Lung microvascular endothelial cell (primary cell): ENCODE measurements at regions not wholly inside any gene's neighbourhood (a gene's known extent, or its start where the extent isn't known, plus 50 kb on each side); places are given as distances from the start of the nearest gene placed in this dataset.
"Not testable (repeated sequence)": the region's sequence is repeated elsewhere in the genome, so short reads cannot be mapped to it uniquely, and the experiment has no call there.

Source experiments
- DNase-seq, 2 donors: peaks; one replicate each; pipeline versions ENCODE4 v3.0.0 to v3.0.0-alpha.2; 2010; ENCODE audit warnings: low read depth in 2 of 2

DNA sequence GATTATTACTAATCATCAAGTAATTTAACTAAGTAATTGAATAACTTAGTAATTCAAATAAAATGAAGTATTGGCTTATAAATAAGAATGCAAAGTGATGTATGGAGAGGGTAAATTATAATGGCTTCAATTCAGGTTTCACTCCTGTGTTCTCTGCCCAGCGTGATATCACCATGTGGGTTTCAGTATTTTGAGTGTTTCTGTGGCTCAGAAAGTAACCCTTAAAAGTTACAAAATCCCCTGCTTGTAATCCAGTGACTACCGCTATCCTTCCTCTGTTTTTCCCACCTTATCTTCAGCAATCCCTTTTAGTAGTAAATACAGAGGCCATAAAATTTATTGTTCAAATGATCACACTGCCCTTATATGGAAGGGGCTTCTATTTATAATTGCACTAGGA lies 316.4 kb upstream of the CFAP20DC start:
- no peak for DNase-seq

- DNase-seq: no peak
Measured at GRCh38 chr3:59364496-59364895, 314.7 kb upstream of the CFAP20DC start.

- not testable (repeated sequence) for DNase-seq
Measured at GRCh38 chr3:59360312-59360711, 310.5 kb upstream of the CFAP20DC start.

GRCh38 chr3:59341459-59341858 lies 291.6 kb upstream of the CFAP20DC start:
- DNase-seq: no peak

DNA sequence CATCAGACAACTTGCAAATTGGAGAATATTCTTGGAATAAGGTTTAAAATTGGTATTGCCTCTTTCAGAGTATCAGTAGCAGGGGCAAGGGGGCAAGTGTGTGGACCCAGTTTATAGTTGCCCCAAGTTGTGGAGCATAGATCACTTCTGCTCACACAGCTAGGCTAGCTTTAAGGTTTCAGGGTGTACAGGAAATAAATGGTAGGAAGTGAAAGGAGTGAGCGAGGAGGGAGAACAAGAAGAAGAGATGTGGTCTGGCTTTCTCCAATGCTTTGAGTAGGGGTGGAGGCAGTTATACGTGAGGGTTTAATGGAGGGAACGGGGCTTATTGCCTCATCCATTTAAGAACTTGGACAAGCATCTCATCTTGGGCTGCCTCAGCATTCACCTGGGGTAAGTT lies 290.0 kb upstream of the CFAP20DC start:
- no peak for DNase-seq

GRCh38 chr3:59338934-59339333 lies 289.1 kb upstream of the CFAP20DC start:
- no peak for DNase-seq

- no peak for DNase-seq
Measured at GRCh38 chr3:59335338-59335737, 285.5 kb upstream of the CFAP20DC start.

GRCh38 chr3:59334585-59334984 lies 284.8 kb upstream of the CFAP20DC start:
- DNase-seq: no peak

- DNase-seq: peak in 1 of 2 donors; percentile 10
Measured at GRCh38 chr3:59327376-59327808, 277.6 kb upstream of the CFAP20DC start.

DNA sequence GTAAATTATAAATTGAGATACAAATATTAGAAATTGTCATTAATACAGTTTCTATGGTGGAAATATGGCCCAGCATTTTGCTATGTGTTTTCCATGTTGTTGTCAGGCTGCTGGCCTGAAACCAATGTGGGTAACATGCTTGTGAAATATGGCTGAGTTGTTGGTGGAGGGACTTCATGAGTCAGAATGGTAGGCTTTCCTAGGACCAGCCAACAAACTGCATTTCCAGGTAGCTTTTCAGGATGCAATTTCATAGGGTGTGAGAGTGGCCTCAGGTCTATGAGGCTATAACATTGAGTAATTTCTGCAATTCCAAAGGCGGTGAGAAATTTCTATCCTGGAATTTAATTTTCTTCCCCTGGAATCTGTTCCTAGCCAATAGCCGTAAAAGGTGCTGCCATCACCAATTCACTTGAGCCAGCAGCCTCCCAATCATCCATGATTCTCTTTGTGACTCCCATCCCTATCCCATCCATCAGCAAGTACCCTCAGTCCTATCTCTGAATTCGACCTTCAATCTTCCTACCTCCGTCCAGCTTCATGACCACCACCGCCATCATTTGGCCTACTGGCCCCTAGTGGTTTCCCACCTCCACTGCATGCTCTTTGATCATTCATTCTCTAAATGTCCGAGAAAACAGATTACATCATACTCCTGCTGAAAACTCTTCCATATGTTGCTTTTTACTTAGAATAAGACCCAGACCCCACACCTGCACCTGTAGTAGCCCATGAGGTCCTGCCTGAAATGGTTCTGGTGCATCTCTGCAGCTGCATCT lies 276.6 kb upstream of the CFAP20DC start:
- no peak for DNase-seq

- DNase-seq: no peak
Measured at GRCh38 chr3:59321881-59322540, 272.2 kb upstream of the CFAP20DC start.

GRCh38 chr3:59320080-59320479 lies 270.3 kb upstream of the CFAP20DC start:
- no peak for DNase-seq

- DNase-seq: no peak
Measured at GRCh38 chr3:59319442-59319841, 269.6 kb upstream of the CFAP20DC start.

DNA sequence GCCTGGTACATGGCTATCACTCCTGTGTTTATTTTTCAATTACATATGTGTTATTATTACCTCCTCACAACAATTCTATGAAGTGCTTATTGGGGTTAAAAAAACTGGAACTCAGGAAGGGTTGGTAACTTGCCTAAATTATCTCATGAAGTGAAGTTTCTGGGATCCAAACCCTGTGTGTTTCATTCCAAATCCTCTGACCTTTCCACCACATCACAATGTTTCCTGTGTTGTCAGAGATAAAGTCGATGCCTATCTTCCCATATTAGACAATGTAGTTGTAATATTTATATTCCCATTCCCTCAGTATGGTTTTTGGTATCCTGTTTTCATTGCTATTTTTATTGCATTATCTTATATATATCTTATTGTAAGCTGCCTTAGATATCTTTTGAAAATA lies 269.1 kb upstream of the CFAP20DC start:
- no peak for DNase-seq

DNA sequence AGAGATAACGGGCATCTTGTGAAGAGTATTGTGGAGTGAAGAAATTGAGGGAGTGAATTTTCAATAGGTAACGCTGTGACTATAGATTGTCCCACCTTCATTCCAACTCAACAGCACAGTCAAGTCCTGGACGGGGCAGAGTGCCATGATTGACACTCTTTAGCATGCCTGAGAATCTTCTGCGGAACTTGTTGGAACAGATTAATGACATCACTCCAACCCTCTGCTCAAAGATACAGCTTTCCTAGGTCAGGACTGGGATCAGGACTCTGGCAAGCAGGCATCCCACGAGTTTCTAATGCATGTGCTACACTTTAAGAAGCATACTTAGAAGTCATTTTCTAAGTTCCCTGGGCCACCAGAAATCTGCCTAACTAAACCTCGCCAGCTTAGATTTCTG lies 267.6 kb upstream of the CFAP20DC start:
- DNase-seq: no peak

GRCh38 chr3:59316688-59317275 lies 267.0 kb upstream of the CFAP20DC start:
- no peak for DNase-seq

- DNase-seq: no peak
Measured at GRCh38 chr3:59313365-59313764, 263.5 kb upstream of the CFAP20DC start.

- no peak for DNase-seq
Measured at GRCh38 chr3:59311231-59311630, 261.4 kb upstream of the CFAP20DC start.

DNA sequence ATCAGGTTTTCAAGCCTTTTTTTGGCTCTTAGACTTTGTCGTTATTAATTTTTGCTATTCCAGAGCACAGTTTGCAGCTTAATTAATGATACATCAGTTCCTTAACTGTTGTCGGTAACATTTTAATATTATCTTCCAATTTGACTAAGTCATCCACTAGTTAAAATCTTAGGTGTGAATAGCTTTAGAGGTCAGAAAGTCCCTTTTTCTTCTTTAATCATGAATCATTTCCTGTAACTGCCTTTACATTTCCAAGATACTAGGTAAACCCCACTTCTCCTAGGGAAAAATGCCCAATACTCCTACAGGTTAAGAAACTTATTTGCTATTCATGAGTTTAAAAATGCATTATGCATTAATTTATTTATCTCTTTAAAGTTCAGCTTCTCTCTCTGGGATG lies 260.9 kb upstream of the CFAP20DC start:
- no peak for DNase-seq

GRCh38 chr3:59308684-59309083 lies 258.9 kb upstream of the CFAP20DC start:
- no peak for DNase-seq

GRCh38 chr3:59308001-59308400 lies 258.2 kb upstream of the CFAP20DC start:
- no peak for DNase-seq

DNA sequence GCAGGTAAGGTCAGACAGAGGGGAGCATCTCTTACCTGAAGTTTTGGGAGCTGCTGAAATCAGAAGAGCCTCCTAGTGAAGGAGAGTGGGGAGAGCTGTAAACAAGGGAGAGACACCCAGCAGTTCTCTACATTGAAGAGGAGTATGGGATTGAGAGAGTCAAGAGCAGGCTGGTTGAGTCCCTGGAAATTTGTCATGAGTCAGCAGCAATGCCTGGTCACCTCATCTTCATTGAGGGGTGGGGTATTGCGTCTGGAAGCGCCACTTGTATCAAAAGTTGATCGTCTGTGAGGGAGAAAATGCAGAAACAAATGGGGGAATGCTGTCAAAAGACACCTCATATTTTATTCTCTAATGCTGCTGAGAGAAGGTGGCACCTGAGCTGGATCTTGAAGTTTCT lies 256.6 kb upstream of the CFAP20DC start:
- DNase-seq: no peak

DNA sequence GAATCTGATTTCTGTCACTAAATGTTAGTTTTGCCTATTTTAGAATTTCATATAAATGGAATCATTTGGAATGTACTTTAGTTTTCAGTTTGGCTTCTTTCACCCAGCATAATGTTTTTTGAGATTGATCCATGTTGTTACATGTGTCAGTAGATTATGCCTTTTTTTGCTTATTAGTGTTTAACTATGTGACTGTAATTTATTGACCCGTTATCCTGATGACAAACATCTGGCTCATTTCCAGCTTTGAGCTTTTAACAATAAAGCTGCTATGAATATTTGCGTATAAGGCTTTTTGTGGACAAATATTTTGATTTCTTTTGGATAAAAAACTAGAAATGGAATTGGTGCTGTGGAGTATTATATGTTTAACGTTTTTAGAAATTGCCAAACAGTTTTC lies 254.5 kb upstream of the CFAP20DC start:
- DNase-seq: no peak
